Fibroblast of peridontal ligament (primary cell): ENCODE measurements at regions not wholly inside any gene's neighbourhood (a gene's known extent, or its start where the extent isn't known, plus 50 kb on each side); places are given as distances from the start of the nearest gene placed in this dataset.
"Not testable (repeated sequence)": the region's sequence is repeated elsewhere in the genome, so short reads cannot be mapped to it uniquely, and the experiment has no call there.

ENCODE experiments used
- DNase-seq: peaks from one replicate; pipeline ENCODE4 v3.0.0-alpha.2; 2010; ENCODE audit errors: extremely low read depth

DNA sequence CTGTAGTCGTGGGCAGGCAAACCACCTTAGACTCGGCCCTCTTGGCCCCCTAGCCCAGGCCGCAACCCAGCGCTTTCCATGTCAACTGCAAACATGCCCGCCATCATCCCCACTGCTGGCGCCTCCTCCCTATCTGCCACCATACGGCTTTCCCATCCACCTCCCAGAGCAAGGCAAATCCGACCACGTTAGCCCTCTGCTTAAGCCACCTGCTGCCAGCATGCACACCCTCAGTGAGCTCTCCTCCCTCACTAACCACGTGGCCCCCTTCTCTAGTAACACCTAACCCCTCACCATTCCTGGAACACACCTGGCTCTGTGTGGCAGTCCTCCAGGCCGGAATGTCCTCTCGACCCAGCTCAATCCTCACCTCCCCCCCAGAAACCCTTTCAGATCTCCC, 534.8 kb downstream of the TP53TG3F start:
- DNase-seq = not testable (repeated sequence)

DNA sequence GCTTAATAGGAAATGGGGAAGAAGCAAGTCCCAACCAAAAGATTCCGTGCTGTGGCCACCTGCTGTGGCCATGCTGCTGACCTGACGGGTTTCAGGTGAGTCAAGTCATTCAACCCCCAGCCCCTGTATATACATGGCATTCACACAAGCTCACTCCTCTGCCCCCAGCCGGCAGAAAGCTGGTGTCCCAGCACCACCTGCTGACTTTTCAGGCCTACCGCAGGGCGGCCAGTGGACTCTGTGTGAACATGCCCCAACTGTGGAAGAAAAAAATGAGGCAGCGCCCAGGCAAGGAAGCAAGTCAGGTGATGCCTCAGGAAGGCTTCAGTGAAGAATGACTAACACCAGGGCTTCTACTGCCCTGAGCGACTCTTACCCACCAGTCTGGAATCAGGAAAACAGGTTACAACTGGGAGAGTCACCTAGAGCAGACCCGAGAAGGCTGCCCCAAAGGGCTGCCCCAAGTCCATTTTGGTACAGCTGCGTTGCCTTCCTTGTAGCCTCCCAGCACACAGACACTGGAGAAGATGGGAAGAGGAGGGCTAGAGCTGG, 536.5 kb downstream of the TP53TG3F start:
- not testable (repeated sequence) for DNase-seq

DNA sequence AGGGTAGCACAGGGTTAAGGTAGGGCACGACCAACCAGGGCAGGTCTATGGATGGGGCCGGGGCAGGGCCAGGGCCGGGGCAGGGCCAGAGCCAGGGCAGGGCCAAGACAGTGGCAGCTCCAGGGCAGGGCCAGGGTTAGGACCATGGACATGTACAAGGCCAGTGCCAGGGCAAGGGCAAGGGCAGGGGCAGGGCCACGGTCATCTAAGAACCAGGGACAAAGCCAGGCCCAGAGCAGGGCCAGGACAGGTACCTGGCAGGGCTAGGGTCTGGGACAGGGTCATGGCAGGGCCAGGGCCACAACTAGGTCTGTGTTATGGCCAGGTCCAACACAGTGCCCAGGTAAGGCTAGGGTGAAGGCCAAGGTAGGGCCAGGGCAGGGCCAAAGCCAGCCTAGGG, 541.8 kb downstream of the TP53TG3F start:
- not testable (repeated sequence) for DNase-seq

GRCh38 chr16:34001961-34002360, 542.5 kb downstream of the TP53TG3F start:
- DNase-seq = not testable (repeated sequence)

DNA sequence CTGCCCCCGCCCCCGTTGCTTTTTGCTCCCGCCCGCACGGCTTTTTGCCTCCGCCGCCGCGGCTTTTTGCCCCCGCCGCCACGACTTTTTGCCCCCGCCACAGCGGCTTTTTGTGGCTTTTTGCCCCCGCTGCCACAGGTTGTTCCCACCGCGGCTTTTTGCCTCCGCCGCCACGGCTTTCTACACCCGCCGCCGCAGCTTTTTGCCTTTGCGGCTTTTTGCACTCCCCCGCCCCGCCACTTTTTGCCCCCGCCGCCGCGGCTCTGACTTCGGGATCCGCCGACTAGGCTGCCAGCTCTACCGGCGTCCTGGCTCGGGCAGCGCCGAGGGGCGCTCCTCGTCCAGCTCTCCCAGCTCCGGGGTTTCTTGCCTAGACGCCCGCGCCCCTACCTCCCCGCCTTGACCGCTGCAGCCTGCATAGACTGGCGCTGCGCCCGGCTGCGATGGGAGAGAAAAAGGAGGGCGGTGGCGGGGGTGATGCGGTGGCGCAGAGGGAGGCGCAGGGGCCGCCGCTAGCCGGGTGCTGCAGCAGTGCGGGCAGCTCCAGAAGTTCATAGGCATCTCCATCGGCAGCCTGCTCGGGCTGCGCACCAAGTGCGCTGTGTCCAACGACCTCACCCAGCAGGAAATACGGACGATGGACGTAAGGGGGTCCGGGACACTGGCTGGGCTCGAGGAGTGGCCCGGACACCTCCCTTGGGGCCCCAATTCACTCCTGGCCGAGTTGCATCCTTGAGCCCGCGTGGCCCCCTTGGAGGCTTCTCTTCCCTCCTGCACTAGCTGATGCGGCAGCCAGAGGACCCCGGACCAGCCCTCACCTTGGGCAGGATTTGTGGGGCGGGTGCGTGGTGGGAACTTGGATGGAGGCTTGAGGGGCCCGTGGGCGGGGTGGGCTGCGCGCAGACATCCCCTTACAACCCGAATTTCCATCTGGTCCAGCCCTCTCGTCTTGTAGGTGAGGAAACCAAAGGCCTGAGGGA, 555.7 kb downstream of the TP53TG3F start:
- not testable (repeated sequence) for DNase-seq

DNA sequence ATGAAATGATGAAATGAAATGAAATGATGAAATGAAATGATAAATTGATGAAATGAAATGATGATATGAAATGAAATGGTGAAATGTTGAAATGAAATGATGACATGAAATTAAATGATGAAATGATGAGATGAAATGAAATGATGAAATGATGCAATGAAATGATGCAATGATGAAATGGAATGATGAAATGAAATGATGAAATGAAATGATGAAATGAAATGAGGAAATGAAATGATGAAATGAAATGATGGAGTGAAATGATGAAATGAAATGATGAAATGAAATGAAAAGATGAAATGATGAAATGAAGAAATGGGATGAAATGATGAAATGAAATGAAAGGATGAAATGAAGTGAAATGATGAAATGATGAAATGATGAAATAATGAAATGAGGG, 558.9 kb downstream of the TP53TG3F start:
- not testable (repeated sequence) for DNase-seq

- DNase-seq = no peak
Measured at GRCh38 chr16:34050787-34051320, 591.4 kb downstream of the TP53TG3F start.

GRCh38 chr16:34054137-34054536, 594.7 kb downstream of the TP53TG3F start:
- DNase-seq = no peak

DNA sequence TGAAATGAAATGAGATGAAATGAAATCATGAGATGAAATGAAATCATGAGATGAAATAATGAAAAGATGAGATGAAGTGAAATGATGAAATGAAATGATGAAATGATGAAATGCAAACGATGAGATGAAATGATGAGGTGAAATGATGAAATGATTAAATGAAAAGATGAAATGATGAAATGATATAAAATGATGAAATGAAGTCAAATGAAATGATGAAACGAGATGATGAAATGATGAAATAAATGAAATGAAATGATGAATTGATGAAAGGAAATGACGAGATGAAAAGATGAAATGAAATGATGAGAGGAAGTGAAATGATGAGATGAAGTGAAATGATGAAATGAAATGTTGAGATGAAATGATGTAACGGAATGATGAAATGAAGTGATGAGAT, 595.6 kb downstream of the TP53TG3F start:
- no peak for DNase-seq

- not testable (repeated sequence) for DNase-seq
Measured at GRCh38 chr16:34062620-34063253, 603.3 kb downstream of the TP53TG3F start.

DNA sequence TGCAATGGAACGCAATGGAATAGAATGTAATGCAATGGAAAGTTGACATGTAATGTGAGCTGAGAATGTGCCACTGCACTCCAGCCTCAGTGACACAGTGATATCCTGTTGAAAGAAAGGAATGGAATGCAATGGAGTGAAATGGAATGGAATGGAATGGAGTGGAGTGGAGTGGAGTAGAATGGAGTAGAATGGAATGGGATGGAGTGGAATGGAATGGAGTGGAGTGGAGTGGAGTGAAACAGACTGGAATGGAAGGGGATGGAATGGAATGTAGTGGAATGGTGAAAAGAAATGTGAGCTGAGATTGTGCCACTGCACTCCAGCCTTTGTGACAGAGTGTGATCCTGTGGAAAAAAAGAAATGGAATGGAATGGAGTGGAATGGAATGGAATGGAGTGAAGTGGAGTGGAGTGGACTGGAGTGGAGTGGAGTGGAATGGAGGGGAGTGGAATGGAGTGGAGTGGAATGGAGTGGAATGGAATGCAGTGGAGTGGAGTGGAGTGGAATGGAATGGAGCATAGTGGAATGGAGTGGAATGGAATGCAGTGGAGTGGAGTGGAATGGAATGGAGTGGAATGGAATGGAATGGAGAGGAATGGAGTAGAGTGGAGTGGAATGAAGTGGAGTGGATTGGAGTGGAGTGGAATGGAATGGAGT, 604.2 kb downstream of the TP53TG3F start:
- not testable (repeated sequence) for DNase-seq

GRCh38 chr16:34064602-34065001, 605.2 kb downstream of the TP53TG3F start:
- not testable (repeated sequence) for DNase-seq

- not testable (repeated sequence) for DNase-seq
Measured at GRCh38 chr16:34069731-34070130, 610.3 kb downstream of the TP53TG3F start.

- DNase-seq = peak; percentile 30
Measured at GRCh38 chr16:34078691-34079090, 619.3 kb downstream of the TP53TG3F start.

DNA sequence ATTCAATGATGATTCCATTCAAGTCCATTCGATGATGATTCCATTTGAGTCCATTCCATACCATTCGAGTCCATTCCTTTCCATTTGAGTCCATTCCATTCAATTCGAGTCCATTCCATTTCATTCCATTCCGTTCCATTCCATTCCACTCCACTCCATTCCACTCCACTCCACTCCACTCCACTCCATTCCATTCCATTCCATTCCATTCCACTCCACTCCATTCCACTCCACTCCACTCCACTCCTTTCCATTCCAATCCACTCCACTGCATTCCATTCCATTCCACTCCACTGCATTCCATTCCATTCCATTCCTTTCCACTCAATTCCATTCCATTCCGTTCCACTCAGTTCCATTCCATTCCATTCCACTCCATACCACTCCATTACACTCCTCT, 625.6 kb downstream of the TP53TG3F start:
- DNase-seq = not testable (repeated sequence)

DNA sequence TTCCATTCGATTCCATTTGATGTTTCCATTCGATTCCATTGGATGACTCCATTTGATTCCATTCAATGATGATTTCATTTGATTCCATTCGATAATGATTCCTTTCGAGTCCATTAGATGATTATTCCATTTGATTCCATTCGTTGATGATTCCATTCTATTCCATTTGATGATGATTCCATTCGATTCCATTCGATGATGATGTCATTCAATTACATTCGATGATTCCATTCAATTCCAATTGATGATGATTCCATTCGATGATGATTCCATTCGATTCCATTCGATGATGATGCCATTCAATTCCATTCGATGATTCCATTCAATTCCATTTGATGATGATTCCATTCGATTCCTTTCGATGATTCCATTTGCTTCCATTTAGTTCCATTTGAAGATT, 635.6 kb downstream of the TP53TG3F start:
- not testable (repeated sequence) for DNase-seq

- not testable (repeated sequence) for DNase-seq
Measured at GRCh38 chr16:34096911-34097310, 637.5 kb downstream of the TP53TG3F start.

- peak; percentile 3 for DNase-seq
Measured at GRCh38 chr16:34097326-34097725, 637.9 kb downstream of the TP53TG3F start.

DNA sequence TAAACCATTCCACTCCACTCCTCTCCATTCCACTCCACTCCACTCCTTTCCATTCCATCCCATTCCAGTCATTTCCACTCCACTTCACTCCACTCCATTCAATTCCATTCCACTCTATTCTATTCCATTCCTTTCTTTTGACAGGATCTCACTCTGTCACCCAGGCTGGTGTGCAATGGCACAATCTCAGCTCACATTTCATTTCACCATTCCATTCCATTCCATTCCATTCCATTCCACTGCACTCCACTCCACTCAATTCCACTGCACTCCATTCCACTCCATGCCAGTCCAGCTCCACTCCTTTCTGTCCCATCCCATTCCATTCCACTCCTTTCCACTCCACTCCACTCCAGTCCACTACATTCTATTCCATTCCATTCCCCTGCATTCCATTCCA, 638.6 kb downstream of the TP53TG3F start:
- not testable (repeated sequence) for DNase-seq

DNA sequence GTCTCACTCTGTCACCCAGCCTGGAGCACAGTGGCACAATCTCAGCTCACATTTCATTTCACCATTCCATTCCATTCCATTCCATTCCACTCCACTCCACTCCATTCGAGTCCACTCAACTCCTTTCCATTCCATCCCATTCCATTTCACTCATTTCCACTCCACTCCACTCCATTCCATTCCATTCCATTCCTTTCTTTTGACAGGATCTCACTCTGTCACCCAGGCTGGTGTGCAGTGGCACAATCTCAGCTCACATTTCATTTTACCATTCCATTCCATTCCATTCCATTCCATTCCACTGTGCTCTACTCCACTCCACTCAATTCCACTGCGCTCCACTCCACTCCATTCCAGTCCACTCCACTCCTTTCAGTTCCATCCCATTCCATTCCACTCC, 639.6 kb downstream of the TP53TG3F start:
- not testable (repeated sequence) for DNase-seq
